ENCODE measurements at regions not wholly inside any gene's neighbourhood (a gene's known extent, or its start where the extent isn't known, plus 50 kb on each side); places are given as distances from the start of the nearest gene placed in this dataset.
"Not testable (repeated sequence)": the region's sequence is repeated elsewhere in the genome, so short reads cannot be mapped to it uniquely, and the experiment has no call there.

- Mint-ChIP-seq H3K27ac (no peak overlapping the region), H3K36me3 (peaks cover 14 to 16% of the 10 kb centered on the region in 2 donors), H3K9me3 (peaks cover 11 to 13% of the 10 kb centered on the region in 2 donors)
- DNase-seq (ENCODE audit: low spot score in 2 of 2) (no peak), ATAC-seq (no peak)
Observed at GRCh38 chr15:49706805-49707204, 86.0 kb downstream of the DTWD1 start.

- DNase-seq (ENCODE audit: low spot score in 2 of 2) (no peak), ATAC-seq (no peak)
- H3K9me3 Mint-ChIP-seq: peaks cover 11 to 13% of the 10 kb centered on the region in 2 donors
- H3K27ac Mint-ChIP-seq: no peak overlapping the region
- H3K36me3 Mint-ChIP-seq: peaks cover 14 to 16% of the 10 kb centered on the region in 2 donors
Observed at GRCh38 chr15:49707598-49707997, 86.8 kb downstream of the DTWD1 start.

GRCh38 chr15:49709646-49710214 is 88.9 kb downstream of the DTWD1 start:
- peaks cover 14 to 16% of the 10 kb centered on the region in 2 donors for H3K36me3 Mint-ChIP-seq
- DNase-seq (ENCODE audit: low spot score in 2 of 2): no peak
- peaks cover 11 to 13% of the 10 kb centered on the region in 2 donors for H3K9me3 Mint-ChIP-seq
- H3K27ac Mint-ChIP-seq: no peak overlapping the region
- no peak for ATAC-seq

- Mint-ChIP-seq H3K36me3 (peaks cover 14 to 16% of the 10 kb centered on the region in 2 donors), H3K9me3 (peaks cover 11 to 13% of the 10 kb centered on the region in 2 donors), H3K27ac (no peak overlapping the region)
- DNase-seq (ENCODE audit: low spot score in 2 of 2): no peak
- ATAC-seq: no peak
Observed at GRCh38 chr15:49712162-49712561, 91.3 kb downstream of the DTWD1 start.

DNA sequence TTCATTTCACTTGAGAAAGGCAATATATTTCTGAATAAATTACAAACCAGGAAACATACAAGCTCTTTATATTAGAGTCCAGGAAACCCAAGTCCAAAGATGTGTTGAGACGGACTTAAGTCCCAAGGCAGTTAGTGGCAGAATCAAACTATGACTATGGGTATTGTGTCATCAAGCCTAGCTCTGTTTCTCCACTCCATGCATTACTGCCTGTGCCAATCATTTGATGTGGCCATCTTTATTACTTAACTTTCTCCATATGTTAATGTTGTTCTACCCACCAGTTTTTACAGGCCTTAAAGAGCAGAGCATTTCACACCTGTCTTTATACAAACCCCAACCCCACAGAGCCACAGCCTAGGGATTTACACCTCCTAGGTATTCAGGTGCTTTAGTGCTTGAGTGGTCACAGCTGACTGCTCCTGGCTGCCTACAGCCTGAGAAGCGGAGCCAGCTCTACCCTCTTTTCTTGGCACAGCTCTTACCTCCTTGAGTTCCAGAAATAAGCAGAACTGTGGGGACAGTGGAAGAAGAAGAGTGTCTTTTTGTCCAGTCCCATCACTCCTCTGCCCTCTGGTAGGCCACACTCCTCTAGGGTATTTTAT is 92.1 kb downstream of the DTWD1 start:
- ATAC-seq (no peak), DNase-seq (ENCODE audit: low spot score in 2 of 2) (no peak)
- Mint-ChIP-seq H3K27ac (no peak overlapping the region), H3K36me3 (peaks cover 14 to 16% of the 10 kb centered on the region in 2 donors), H3K9me3 (peaks cover 11 to 13% of the 10 kb centered on the region in 2 donors)

- ATAC-seq (no peak), DNase-seq (ENCODE audit: low spot score in 2 of 2) (no peak)
- peaks cover 7% of the 10 kb centered on the region in 2 donors for H3K9me3 Mint-ChIP-seq
- no peak overlapping the region for H3K27ac Mint-ChIP-seq
- peaks cover 7 to 9% of the 10 kb centered on the region in 2 donors for H3K36me3 Mint-ChIP-seq
Observed at GRCh38 chr15:49715211-49715610, 94.4 kb downstream of the DTWD1 start.

GRCh38 chr15:49715701-49716100 is 94.9 kb downstream of the DTWD1 start:
- ATAC-seq: no peak
- Mint-ChIP-seq H3K9me3 (peaks cover 7% of the 10 kb centered on the region in 2 donors), H3K36me3 (peaks cover 7% of the 10 kb centered on the region in 2 donors), H3K27ac (no peak overlapping the region)
- no peak for DNase-seq (ENCODE audit: low spot score in 2 of 2)

GRCh38 chr15:49718234-49718633 is 97.4 kb downstream of the DTWD1 start:
- no peaks in the 10 kb centered on the region for H3K36me3 Mint-ChIP-seq
- no peak overlapping the region for H3K27ac Mint-ChIP-seq
- no peak for ATAC-seq
- no peaks in the 10 kb centered on the region for H3K9me3 Mint-ChIP-seq
- DNase-seq (ENCODE audit: low spot score in 2 of 2): no peak

DNA sequence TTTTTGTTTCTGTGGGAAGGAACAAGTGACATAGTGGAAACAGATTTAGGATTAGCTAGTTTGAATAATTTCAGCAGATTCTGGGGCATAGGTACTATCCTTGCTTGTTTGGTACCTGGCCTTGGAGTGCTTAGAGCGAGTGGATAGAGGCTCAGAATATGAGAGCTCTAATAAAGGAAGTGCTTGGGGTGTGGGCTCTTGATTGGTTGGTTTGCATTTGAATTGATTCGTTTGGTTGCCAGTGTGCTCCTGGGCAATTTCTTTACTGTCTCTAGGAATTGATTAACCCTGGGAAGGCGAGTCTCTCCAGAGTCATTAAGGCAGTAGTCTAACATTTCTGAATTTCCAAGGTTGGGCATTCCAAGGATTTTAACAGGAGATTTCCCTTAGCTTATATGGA is 98.0 kb downstream of the DTWD1 start:
- no peak overlapping the region for H3K27ac Mint-ChIP-seq

DNA sequence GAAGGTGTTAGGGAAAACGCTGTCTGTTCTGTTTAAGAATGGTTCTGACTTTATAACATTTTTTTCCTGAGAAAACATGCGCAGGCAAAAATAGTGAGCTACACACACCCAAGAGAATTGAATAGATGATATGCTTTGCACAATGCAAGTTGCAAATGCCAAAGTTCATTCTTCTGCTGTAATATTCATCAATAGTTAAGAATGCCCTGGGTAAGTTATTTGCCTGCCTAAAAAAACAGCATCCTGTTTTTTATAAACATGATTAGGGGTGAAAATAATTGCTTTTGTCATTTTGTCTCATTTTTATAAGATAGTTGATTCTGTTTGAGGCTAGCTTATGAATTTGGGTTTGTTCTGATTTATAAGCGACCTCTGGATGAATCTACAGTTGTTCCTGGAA is 99.4 kb downstream of the DTWD1 start:
- DNase-seq (ENCODE audit: low spot score in 2 of 2) (no peak), ATAC-seq (no peak)
- Mint-ChIP-seq H3K9me3 (peaks cover 0 to 3% of the 10 kb centered on the region in 2 donors), H3K36me3 (peaks cover 0 to 4% of the 10 kb centered on the region in 2 donors), H3K27ac (no peak overlapping the region)

More for the DNA sequence above, 98.0 kb downstream of the DTWD1 start:
- no peak for ATAC-seq
- no peak for DNase-seq (ENCODE audit: low spot score in 2 of 2)
- no peaks in the 10 kb centered on the region for H3K9me3 Mint-ChIP-seq
- H3K36me3 Mint-ChIP-seq: no peaks in the 10 kb centered on the region

DNA sequence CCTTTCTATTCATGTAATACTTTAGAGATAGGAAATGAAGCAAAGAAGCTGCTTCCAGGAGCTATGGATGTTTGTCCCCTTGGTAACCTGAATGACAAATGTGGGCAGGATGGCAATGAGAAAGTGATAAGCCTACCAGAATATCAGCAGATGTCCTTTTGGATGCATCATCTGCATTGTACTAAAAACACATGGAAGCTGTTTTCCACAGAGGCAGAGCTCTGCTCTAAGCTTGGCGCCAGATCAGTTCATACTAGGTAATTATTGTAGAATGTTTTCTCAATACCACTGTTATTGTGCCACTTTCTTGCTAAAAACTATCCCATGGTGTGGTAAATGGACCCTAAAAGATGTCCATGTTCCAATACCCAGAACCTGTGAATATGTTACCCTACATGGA is 100.2 kb downstream of the DTWD1 start:
- DNase-seq (ENCODE audit: low spot score in 2 of 2): no peak

GRCh38 chr15:49721621-49722020 is 100.8 kb downstream of the DTWD1 start:
- ATAC-seq: no peak
- Mint-ChIP-seq H3K9me3 (peaks cover 9 to 13% of the 10 kb centered on the region in 2 donors), H3K27ac (no peak overlapping the region), H3K36me3 (peaks cover 0 to 14% of the 10 kb centered on the region in 2 donors)
- no peak for DNase-seq (ENCODE audit: low spot score in 2 of 2)

More for the DNA sequence above, 100.2 kb downstream of the DTWD1 start:
- Mint-ChIP-seq H3K27ac (no peak overlapping the region), H3K36me3 (peaks cover 0 to 12% of the 10 kb centered on the region in 2 donors), H3K9me3 (peaks cover 4 to 10% of the 10 kb centered on the region in 2 donors)
- ATAC-seq: no peak

- Mint-ChIP-seq H3K36me3 (peaks cover 0 to 14% of the 10 kb centered on the region in 2 donors), H3K27ac (no peak overlapping the region), H3K9me3 (peaks cover 9 to 13% of the 10 kb centered on the region in 2 donors)
- DNase-seq (ENCODE audit: low spot score in 2 of 2) (no peak), ATAC-seq (no peak)
Observed at GRCh38 chr15:49723981-49724380, 103.1 kb downstream of the DTWD1 start.

DNA sequence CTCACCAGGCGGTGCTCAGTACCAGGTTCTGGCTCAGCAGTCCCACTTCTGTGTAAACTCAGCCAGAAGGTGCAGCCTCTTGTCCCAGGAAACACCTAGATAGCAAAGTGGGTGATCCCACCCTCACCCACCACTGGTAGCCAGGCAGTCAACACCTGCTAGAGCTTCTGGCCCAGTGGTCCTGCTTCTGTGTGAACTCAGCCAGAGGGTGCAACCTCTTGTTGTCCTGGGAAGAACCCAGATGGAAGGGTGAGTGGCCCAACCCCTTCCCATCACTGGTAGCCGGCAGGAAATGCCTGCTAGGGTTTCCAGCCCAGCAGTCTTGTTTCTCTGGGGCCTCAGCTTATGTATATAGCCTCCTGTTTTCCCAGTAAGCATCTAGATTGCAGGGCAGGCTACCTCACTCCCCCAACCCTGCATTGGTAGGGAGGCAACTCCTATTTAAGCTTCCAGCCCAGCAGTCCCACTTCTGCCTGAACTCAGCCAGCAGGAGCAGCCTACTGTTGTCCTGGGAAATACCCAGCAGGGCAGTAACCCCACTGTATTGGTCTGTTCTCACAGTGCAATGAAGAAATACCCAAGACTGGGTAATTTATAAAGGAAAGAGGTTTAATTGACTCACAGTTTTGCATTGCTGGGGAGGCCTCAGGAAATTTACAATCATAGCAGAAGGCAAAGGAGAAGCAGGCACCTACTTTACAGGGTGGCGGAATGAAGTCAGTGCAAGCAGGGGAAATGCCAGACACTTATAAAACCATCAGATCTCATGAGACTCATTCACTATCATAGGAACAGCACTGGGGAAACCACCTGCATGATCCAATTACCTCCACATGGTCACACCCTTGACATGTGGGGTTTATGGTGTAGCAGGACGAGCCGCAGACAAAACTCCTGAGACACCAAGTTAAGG is 110.6 kb downstream of the DTWD1 start:
- Mint-ChIP-seq H3K27ac (peak overlapping the region in 1 of 2 donors; percentile 56), H3K9me3 (peaks cover under 1 to 1% of the 10 kb centered on the region in 2 donors), H3K36me3 (no peaks in the 10 kb centered on the region)
- DNase-seq (ENCODE audit: low spot score in 2 of 2): no peak
- no peak for ATAC-seq

DNA sequence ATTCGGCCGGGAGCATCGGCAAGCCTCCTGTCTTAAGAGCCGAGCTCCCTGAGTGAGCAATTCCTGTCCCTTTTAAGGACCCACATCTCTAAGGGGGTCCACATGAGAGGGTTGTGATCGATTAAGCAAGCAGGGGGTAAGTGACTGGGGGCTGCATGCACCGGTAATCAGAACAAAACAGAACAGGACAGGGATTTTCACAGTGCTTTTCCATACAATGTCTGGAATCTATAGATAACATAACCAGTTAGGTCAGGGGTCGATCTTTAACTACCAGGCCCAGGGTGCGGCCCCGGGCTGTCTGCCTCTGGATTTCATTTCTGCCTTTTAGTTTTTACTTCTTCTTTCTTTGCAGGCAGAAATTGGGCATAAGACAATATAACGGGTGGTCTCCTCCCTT is 111.3 kb downstream of the DTWD1 start:
- H3K36me3 Mint-ChIP-seq; DNase-seq (ENCODE audit: low spot score in 2 of 2); ATAC-seq; H3K27ac Mint-ChIP-seq; H3K9me3 Mint-ChIP-seq: not testable (repeated sequence)

DNA sequence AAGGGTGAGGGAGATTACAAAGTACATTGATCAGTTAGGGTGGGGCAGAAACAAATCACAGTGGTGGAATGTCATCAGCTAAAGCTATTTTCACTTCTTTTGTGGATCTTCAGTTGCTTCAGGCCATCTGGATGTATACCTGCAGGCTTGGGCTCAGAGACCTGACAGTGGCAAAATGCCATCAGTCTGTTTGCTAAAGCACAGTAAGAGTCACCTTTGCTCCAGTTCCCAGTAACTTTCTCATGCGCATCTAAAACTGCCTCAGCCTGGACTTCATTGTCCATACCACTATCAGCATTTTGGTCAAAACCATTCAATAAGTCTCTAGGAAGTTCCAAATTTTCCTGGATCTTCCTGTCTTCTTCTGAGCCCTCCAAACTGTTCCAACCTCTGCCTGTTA is 113.2 kb downstream of the DTWD1 start:
- H3K9me3 Mint-ChIP-seq; ATAC-seq; H3K36me3 Mint-ChIP-seq; DNase-seq (ENCODE audit: low spot score in 2 of 2); H3K27ac Mint-ChIP-seq: not testable (repeated sequence)

- no peaks in the 10 kb centered on the region for H3K9me3 Mint-ChIP-seq
- ATAC-seq (no peak), DNase-seq (ENCODE audit: low spot score in 2 of 2) (no peak)
- no peaks in the 10 kb centered on the region for H3K36me3 Mint-ChIP-seq
- H3K27ac Mint-ChIP-seq: no peak overlapping the region
Observed at GRCh38 chr15:49734831-49735508, 114.1 kb downstream of the DTWD1 start.

All from activated naive CD4-positive, alpha-beta T cell treated with anti-CD3 and anti-CD28 coated beads, Interleukin-2, amount 50 U/mL, for 72 hours (primary cell).